GM19372 (cell line): ENCODE measurements at regions not wholly inside any gene's neighbourhood (a gene's known extent, or its start where the extent isn't known, plus 50 kb on each side); places are given as distances from the start of the nearest gene placed in this dataset.

Experiments used
- ATAC-seq: cut with Tn5 transposase; IDR thresholded peaks from one replicate; pipeline ENCODE4 v1.9.1; 2021; ENCODE audit warnings: mild to moderate bottlenecking, low read depth, moderate library complexity; ENCODE audit not compliant: unreplicated experiment

DNA sequence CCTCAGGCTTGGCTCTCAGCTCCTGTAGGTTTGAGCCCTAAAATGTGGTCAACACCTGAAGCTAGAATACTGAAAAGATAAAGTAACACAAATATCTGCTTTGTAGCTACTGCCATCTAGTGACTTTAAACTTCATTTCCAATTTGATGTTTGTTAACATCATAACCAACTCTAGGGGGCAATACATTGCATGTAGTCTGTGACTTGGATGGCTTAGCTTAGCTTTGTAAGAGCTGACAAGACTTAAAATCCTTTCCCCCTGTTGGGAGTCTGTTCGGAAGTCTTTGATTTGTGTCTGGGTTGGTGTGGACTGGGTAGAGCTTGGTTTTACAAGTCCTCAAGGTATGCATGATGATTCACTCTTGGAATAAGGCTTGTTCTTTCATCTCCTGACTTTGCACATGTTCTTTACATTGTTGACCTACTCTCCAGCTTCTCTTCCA, 51.7 kb downstream of the SCN11A start:
- ATAC-seq, result peak; percentile 65

DNA sequence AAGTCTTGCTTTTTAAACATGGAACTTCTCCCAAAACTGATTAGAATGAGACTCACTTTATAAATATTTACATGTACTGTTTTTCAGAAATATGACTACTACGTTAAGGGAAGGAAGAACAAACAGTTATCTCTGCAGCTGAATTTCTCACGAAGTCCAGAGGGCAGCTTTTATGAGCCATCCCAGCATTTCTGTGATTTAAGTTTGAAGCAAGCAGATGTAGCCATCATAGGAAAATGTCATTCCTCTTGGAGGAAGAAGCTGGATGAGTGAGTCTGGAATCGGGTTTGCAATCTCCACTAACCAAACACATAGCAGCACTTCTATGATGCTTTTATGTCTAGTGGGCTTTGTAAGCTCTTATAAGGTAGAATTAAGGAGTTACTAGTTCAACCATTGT, 53.7 kb downstream of the SCN11A start:
- ATAC-seq, result no peak

DNA sequence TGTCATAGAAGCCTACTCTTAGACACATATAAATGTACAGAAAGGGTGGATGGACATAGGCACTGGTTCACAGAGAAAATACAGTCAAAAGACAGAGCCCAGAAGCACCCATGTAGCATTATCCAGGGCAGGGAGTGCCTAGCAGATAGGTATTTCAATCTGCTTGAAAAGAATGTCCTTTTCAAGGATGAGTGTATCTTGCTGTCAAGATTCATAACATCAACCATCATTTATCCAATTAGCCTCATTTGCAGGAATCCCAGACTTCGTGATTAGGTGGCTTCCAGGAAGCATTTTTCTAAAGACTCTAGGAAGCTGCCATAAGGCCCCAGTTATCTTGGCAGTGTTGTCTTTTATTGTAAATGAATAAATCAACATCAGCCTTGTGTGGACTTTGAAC, 55.6 kb downstream of the SCN11A start:
- no peak for ATAC-seq

- no peak for ATAC-seq
Measured at GRCh38 chr3:38994251-38994650, 57.5 kb downstream of the SCN11A start.

DNA sequence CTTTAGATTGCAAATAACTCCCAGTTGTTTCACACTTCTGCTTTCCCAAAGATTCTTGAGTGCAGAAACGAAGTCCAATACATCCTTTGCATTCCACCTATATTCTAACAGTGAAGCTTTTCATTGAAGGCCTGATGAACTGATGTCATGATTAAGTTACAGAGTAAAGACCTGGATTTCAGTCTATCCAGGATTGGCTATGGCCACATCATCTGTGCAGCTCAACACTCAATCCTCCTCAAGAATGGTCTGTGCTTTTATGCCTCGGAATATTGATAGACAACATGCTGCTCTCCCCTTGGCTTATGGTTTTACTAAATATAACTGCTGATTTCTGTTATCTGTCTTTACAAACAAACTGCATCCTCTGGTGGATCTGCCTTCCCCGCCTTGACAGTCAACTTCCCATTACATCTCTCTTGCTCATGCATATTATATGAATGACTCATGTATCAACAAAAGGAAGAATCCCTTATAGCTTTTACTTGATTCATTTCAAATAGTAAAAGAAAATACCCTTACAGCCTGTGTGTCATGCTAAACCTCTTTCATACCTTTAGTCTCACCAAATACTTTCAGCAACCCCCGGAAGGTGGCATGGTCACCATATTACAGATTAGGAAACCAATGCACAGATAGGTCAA, 59.5 kb downstream of the SCN11A start:
- no peak for ATAC-seq

DNA sequence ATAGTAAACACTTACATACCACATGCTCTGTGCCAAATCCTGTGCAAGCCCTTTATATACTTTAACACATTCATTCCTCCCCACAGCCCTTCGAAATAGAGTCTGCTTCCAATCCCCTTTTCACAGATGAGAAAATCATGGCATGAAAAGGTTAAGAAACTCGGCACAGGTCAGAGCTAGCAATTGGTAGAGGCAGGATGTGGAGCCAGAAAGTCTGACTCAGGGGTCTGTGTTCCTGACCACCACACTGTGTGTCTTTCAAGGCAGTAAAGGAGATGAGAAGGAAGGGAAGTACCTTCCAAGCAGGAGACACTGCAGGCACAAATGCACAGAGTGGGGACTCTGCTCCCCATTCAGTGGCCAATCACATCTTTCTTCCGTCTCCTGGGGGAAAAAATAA, 61.1 kb downstream of the SCN11A start:
- no peak for ATAC-seq

GRCh38 chr3:38989917-38990510, 61.7 kb downstream of the SCN11A start:
- no peak for ATAC-seq

- ATAC-seq, result no peak
Measured at GRCh38 chr3:38988955-38989354, 62.8 kb downstream of the SCN11A start.

- no peak for ATAC-seq
Measured at GRCh38 chr3:38987456-38987855, 64.3 kb downstream of the SCN11A start.

GRCh38 chr3:38986901-38987300, 64.8 kb downstream of the SCN11A start:
- ATAC-seq, result no peak

DNA sequence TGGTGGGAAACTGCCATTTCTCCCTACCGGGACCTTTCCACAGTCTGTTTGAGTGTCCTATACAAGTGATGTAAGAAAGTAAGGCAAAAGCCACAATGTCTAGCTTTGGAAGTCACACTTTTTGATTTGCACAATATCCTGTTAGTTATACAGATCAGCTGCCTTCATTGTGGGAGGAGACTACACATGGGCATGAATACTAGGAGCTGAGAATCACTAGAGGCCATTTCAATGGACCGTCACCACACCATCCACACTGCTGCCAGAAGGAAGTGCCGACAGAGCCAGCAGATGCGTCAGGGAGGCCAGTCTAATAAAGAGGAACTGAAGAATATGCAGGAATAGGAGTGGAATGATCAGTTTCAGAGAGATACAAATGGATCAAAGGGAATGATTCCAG, 65.8 kb downstream of the SCN11A start:
- ATAC-seq, result no peak

DNA sequence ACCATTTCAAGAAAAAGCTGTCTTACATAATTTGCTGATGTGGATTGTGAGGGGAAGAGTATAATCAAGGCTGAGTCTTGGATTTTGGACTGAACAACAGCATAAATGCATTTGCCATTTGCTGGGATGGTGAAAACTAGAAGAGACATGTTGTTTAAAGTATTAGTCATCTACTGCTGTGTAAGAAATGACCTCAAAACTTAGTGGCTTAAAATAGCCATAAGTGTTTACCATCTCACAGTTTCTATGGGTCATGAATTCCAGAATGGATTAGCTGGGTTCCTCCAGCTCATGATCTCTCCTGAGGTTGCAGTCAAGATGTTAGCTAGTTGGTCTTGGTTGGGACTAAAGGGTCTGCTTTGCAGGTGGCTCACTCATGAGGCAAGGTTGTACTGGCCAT, 66.2 kb downstream of the SCN11A start:
- no peak for ATAC-seq

- ATAC-seq, result no peak
Measured at GRCh38 chr3:38984731-38985130, 67.0 kb downstream of the SCN11A start.

GRCh38 chr3:38984110-38984509, 67.6 kb downstream of the SCN11A start:
- no peak for ATAC-seq

DNA sequence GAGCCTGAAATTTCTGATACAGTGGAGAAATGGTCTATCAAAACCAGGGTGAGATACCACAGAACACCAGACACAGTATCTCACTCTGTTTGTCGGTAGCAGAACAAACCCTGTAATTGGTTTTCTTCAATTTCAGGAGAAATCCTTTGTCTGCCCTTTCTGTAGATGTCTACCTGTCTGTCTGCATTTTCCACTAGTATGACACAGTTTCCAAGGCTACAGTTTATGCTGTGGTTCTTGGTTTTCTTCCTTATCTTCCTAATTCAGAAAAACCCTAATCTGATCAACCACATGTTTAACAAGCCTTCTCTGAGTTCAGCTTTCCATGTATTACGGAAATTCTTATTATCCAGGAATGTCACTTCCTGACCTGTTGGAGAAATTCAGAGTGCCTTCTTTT, 70.8 kb downstream of the SCN11A start:
- ATAC-seq, result no peak

DNA sequence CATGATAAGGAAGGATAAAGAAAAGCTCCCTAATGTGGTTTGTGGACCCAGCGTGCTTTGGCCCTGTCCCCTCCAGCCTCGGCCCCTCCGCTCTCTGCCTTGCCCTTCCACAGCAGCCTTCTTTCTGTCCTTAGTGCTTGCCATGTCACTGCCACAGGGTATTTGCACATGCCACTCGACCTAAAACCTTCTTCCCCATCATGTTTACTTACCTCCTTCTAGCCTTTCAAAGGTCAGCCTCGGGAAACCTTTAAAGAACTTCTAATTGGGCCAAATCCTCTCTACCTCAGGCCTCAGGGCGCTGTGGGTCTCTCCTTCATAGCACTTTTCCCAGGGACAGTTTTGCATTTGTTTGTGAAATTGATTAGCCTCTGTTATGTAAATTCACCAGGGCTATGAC, 73.0 kb downstream of the SCN11A start:
- no peak for ATAC-seq

GRCh38 chr3:38970851-38971638, 80.7 kb downstream of the SCN11A start:
- no peak for ATAC-seq

GRCh38 chr3:38969317-38970235, 82.2 kb downstream of the SCN11A start:
- ATAC-seq, result no peak

DNA sequence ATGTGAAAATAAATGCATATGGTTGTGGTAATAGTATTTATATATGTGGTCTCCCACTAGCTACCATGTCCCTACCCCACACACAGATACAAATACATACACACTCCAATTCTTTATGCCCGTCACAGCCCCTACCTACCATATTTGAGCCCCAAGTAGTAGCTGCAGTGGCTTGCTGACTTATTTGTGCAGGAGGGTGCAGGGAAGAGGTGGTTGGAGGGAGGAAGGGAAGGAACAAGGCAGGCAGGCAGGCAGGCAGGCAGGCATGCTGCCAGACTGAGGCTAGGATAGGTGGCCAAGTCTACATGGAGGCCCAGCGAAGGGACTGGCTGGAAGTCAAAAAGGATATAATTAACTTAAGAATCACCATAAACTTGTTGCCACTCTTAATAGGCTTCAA, 82.9 kb downstream of the SCN11A start:
- ATAC-seq, result no peak

DNA sequence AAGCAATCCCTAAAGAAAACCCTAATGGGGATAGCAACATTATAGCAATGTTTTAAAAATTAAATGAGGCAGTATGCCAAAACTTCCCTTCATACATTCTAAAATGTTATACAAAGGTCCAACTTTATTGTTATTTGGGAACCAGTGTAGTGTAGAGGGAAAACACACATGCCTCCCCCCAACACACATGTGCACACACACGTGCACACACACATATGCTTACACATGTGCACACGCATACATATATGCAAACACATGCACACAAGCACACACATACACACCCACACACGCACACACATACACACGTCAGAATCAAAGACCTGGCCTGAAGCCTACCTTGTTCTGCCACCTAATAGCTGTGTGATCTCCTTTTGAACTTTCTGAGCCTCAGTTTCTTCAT, 83.3 kb downstream of the SCN11A start:
- no peak for ATAC-seq

GRCh38 chr3:38967693-38967989, 84.1 kb downstream of the SCN11A start:
- no peak for ATAC-seq
